Stimulated activated CD8-positive, alpha-beta memory T cell treated with anti-CD3 and anti-CD28 coated beads, Interleukin-4, amount 100 ng/mL, for 1 hour (primary cell): ENCODE measurements at regions not wholly inside any gene's neighbourhood (a gene's known extent, or its start where the extent isn't known, plus 50 kb on each side); places are given as distances from the start of the nearest gene placed in this dataset.

Experiments
- DNase-seq, 2 donors: peaks; one replicate each; pipeline ENCODE4 v3.0.0-alpha.2; 2020; ENCODE audit warnings: low read depth in 2 of 2, low spot score in 1 of 2

- no peak for DNase-seq
Observed at GRCh38 chr11:32161293-32161692, 70.4 kb downstream of the RCN1 start.

GRCh38 chr11:32162351-32162750 is 71.5 kb downstream of the RCN1 start:
- no peak for DNase-seq

GRCh38 chr11:32162906-32163305 is 72.0 kb downstream of the RCN1 start:
- DNase-seq = no peak

- no peak for DNase-seq
Observed at GRCh38 chr11:32163557-32163956, 72.7 kb downstream of the RCN1 start.

GRCh38 chr11:32164836-32165235 is 74.0 kb downstream of the RCN1 start:
- no peak for DNase-seq

DNA sequence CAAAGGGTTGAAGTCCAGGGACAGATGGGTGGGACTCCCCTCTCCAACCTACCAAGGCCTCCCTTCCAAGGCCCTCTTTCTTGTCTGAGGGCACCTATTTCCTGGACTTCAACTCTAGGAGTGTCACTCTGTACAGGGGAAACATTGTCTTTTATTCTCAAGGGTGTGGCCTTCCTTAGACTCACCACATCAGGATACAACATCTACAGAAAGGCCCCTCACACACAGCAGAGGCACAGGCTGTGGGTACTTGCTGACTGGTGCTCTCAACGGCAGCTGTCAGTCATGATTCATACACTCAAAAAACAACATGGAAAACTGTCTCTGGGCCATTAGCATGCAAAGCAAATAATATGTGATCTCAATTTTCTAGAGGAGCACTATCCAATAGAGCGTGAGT is 78.0 kb downstream of the RCN1 start:
- DNase-seq = no peak

- no peak for DNase-seq
Observed at GRCh38 chr11:32171445-32171844, 80.6 kb downstream of the RCN1 start.

DNA sequence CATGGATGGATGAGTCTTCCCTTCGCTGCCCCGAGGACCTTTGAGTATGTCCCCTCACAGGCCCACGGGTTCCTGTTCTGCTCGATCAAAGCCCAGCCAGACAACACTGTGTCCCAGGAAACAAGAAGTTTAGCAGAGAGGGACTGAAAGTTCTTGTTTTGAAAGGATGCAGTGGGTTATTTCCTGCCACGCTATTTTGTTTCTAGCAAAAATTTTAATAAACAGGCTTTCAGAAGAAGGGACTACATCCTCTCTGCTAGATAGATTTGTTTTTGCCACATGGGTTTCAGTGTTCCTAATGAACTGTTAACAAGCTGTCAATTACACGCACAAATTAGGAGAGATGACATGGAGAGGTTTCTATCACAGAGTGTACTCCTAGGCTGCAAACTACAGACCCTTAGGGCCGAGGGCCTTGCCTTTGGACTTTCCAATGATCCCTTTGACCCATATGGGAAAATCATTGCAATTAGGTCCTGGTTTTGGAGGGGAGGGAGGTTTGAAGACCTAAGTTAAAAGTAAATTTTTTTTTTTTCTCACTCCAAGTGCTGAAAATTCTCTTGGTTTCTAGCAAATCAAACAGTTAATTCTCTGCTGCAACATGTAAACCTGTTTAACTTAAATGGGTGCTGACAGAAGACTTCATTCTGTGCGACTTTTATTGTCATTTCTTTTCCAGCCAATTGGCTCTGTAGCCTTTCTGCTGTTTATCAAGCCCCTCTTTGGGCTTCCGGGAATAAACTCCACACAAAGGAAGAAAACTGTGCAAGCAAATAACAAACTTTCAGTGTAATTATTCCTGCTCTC is 81.4 kb downstream of the RCN1 start:
- DNase-seq = no peak

- DNase-seq = no peak
Observed at GRCh38 chr11:32172848-32173834, 82.3 kb downstream of the RCN1 start.

GRCh38 chr11:32173977-32174376 is 83.1 kb downstream of the RCN1 start:
- no peak for DNase-seq

GRCh38 chr11:32176223-32176934 is 85.5 kb downstream of the RCN1 start:
- peak; percentile 52 to 62 for DNase-seq

- DNase-seq = no peak
Observed at GRCh38 chr11:32178692-32179091, 87.8 kb downstream of the RCN1 start.

DNA sequence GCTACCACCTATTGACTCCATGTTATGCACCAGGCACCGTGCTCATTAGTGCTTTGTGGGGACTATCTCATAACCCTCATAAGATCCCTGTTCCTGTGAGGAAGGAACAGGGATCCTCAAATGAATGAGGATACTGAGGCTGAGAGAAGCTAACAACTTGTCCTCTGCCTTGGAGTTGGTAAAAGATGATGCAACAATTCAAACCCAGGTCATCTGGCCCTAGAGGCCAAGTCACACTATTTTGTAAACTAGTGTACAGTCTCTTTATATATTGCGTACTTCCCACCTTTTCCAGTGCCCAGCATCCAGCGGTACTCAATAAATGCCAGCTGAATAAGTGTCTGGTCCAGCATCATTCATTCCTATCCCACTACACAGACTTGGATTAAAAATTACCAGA is 92.6 kb downstream of the RCN1 start:
- no peak for DNase-seq

- no peak for DNase-seq
Observed at GRCh38 chr11:32184041-32184722, 93.3 kb downstream of the RCN1 start.

GRCh38 chr11:32184723-32185376 is 94.0 kb downstream of the RCN1 start:
- no peak for DNase-seq

DNA sequence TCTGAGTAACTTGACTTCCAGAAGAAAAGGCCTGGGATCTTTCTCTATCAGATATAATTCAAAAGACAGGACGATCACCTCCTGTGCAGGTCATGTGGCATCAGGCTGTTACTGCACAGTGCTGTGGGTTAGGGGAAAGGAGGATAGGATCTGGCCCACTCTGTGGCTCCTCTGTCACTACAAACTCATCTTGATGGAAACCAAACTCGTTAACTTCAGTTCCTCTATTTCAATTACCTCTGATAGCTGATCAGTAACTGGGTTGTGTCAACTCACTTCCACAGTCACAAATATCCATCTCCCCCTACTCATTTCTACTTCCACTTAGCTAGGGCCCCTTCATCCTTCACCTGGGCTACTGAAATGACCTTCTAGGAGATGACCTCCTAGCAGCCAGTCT is 95.2 kb downstream of the RCN1 start:
- no peak for DNase-seq

- no peak for DNase-seq
Observed at GRCh38 chr11:32187111-32187510, 96.2 kb downstream of the RCN1 start.

DNA sequence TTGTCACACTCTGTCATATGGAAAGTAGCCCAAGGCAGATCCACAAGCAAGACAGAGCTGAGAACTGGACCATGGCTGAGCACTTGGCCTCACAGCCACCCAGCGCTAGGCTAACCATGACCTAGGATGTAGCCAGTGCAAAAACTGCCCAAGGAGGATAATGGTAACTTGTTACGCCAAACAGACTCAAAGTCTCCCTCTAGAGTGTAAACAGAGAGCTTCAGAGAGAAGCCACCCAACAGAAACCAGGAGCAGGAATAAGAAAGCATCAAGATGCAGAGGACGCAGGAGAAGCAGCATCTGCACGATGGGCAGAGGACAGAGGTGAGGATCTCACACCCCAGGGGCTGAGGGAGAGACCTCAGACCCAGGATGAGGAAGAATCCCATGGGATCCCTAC is 97.9 kb downstream of the RCN1 start:
- DNase-seq = no peak

- DNase-seq = no peak
Observed at GRCh38 chr11:32196137-32196536, 105.3 kb downstream of the RCN1 start.

DNA sequence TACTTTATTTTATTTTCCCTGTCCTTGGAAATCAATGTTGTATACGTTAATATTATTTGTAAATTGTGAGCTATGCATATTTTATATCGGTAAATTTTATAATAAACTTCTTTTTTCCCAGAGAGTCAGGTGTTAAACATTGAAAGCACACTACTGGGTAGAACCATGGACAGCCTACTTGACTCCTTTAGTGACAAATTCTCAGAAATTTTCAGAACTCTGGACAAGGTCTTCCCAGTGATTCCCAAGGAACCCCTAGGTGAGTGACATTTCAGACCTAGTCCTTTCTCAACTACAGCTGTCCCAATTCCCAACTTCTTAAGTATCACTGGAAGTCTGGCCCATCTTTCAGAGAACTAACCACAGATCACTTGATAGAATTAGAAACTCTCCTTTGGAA is 107.2 kb downstream of the RCN1 start:
- no peak for DNase-seq
